ENCODE measurements at regions not wholly inside any gene's neighbourhood (a gene's known extent, or its start where the extent isn't known, plus 50 kb on each side); places are given as distances from the start of the nearest gene placed in this dataset.
A peak's percentile ranks its signal among the peaks of the same experiment; 100 is the strongest.

GRCh38 chr15:93486407-93487117 lies 397.6 kb upstream of the RGMA start:
- no peak for DNase-seq (ENCODE audit: low spot score)

GRCh38 chr15:93485438-93486327 lies 396.7 kb upstream of the RGMA start:
- DNase-seq (ENCODE audit: low spot score): no peak

GRCh38 chr15:93483923-93484322 lies 394.9 kb upstream of the RGMA start:
- DNase-seq (ENCODE audit: low spot score): no peak

GRCh38 chr15:93482731-93483130 lies 393.7 kb upstream of the RGMA start:
- no peak for DNase-seq (ENCODE audit: low spot score)

- DNase-seq (ENCODE audit: low spot score): peak; percentile 14
Observed at GRCh38 chr15:93479715-93480114, 390.7 kb upstream of the RGMA start.

GRCh38 chr15:93478947-93479346 lies 389.9 kb upstream of the RGMA start:
- DNase-seq (ENCODE audit: low spot score): no peak

- DNase-seq (ENCODE audit: low spot score): no peak
Observed at GRCh38 chr15:93477721-93478120, 388.7 kb upstream of the RGMA start.

GRCh38 chr15:93477188-93477587 lies 388.2 kb upstream of the RGMA start:
- DNase-seq (ENCODE audit: low spot score): no peak

- no peak for DNase-seq (ENCODE audit: low spot score)
Observed at GRCh38 chr15:93476491-93477177, 387.6 kb upstream of the RGMA start.

- DNase-seq (ENCODE audit: low spot score): no peak
Observed at GRCh38 chr15:93474728-93475127, 385.7 kb upstream of the RGMA start.

GRCh38 chr15:93469994-93470393 lies 381.0 kb upstream of the RGMA start:
- no peak for DNase-seq (ENCODE audit: low spot score)

GRCh38 chr15:93467337-93467736 lies 378.3 kb upstream of the RGMA start:
- no peak for DNase-seq (ENCODE audit: low spot score)

- DNase-seq (ENCODE audit: low spot score): no peak
Observed at GRCh38 chr15:93466380-93466779, 377.4 kb upstream of the RGMA start.

GRCh38 chr15:93462690-93463089 lies 373.7 kb upstream of the RGMA start:
- no peak for DNase-seq (ENCODE audit: low spot score)

GRCh38 chr15:93460717-93461116 lies 371.7 kb upstream of the RGMA start:
- no peak for DNase-seq (ENCODE audit: low spot score)

GRCh38 chr15:93459396-93459795 lies 370.4 kb upstream of the RGMA start:
- DNase-seq (ENCODE audit: low spot score): no peak

GRCh38 chr15:93458597-93458996 lies 369.6 kb upstream of the RGMA start:
- no peak for DNase-seq (ENCODE audit: low spot score)

- no peak for DNase-seq (ENCODE audit: low spot score)
Observed at GRCh38 chr15:93454788-93455187, 365.8 kb upstream of the RGMA start.

- DNase-seq (ENCODE audit: low spot score): no peak
Observed at GRCh38 chr15:93452537-93453211, 363.7 kb upstream of the RGMA start.

GRCh38 chr15:93451822-93452221 lies 362.8 kb upstream of the RGMA start:
- no peak for DNase-seq (ENCODE audit: low spot score)

- DNase-seq (ENCODE audit: low spot score): no peak
Observed at GRCh38 chr15:93451265-93451664, 362.3 kb upstream of the RGMA start.

- no peak for DNase-seq (ENCODE audit: low spot score)
Observed at GRCh38 chr15:93449798-93450197, 360.8 kb upstream of the RGMA start.
